H1 (cell line): ENCODE measurements at regions not wholly inside any gene's neighbourhood (a gene's known extent, or its start where the extent isn't known, plus 50 kb on each side); places are given as distances from the start of the nearest gene placed in this dataset.

Source experiments
- CTCF ChIA-PET: fragments of 300-600 bp; sonication (Branson Sonifier 250); formaldehyde crosslinking; loops from one replicate; lab custom pipeline; 2021; ENCODE audit not compliant: partially characterized antibody; lab: Charles Lee
- POLR2A ChIA-PET: fragments of 300-600 bp; sonication (Branson Sonifier 250); formaldehyde crosslinking; loops from one replicate; lab custom pipeline; 2021; ENCODE audit warnings: inconsistent platforms; ENCODE audit not compliant: partially characterized antibody; lab: Charles Lee
- DNase-seq, 2 experiments: peaks; one replicate each; pipeline versions ENCODE4 v3.0.0 to v3.0.0-alpha.2; 2010 to 2022; ENCODE audit warnings: low spot score in 2 of 2, low read depth in 1 of 2, mixed read lengths in 1 of 2
- FAIRE-seq: peaks from 2 replicates; lab custom pipeline; 2011; peaks lifted over from hg19 to GRCh38; lab: Jason Lieb, UNC
- H2AFZ ChIP-seq: 2 replicates; pipeline ENCODE4 v1.8.1; 2012; ENCODE audit warnings: low read length, inconsistent platforms
- H2AK5ac ChIP-seq: 2 replicates; pipeline ENCODE4 v1.6.1; 2013; ENCODE audit warnings: low read depth, low read length
- H2BK120ac ChIP-seq: replicated peaks from 2 replicates; pipeline ENCODE3; 2013; ENCODE audit warnings: low read depth, low read length, inconsistent platforms
- H2BK12ac ChIP-seq: 2 replicates; pipeline ENCODE4 v1.6.1; 2013; ENCODE audit warnings: low read depth, low read length
- H2BK15ac ChIP-seq: 2 replicates; pipeline ENCODE4 v1.6.1; 2013; ENCODE audit warnings: low read length
- H2BK20ac ChIP-seq: 2 replicates; pipeline ENCODE4 v1.6.1; 2013; ENCODE audit warnings: low read length
- H2BK5ac ChIP-seq: 2 replicates; pipeline ENCODE4 v1.6.1; 2013; ENCODE audit warnings: low read depth, low read length
- H3K14ac ChIP-seq: 2 replicates; pipeline ENCODE4 v1.6.1; 2013; ENCODE audit warnings: inconsistent platforms; ENCODE audit not compliant: insufficient read length
- H3K18ac ChIP-seq: 2 replicates; pipeline ENCODE4 v1.6.1; 2013; ENCODE audit warnings: low read length; ENCODE audit errors: extremely low read depth
- H3K23ac ChIP-seq: 2 replicates; pipeline ENCODE4 v1.6.1; 2013; ENCODE audit warnings: inconsistent platforms; ENCODE audit not compliant: insufficient read length
- H3K23me2 ChIP-seq: 2 replicates; pipeline ENCODE4 v1.6.1; 2013; ENCODE audit warnings: low read depth, low read length
- H3K27ac ChIP-seq: 2 replicates; pipeline ENCODE4 v1.6.1; 2011; ENCODE audit warnings: low read depth, low read length, inconsistent platforms
- H3K27me3 ChIP-seq, 4 experiments: replicated peaks in 1 of 4; 1 replicate in 1 of 4; 2 replicates in 3 of 4; pipeline versions ENCODE4 v1.6.1 to v1.8.1; 2011 to 2013; ENCODE audit warnings: low read length in 3 of 4, mild to moderate bottlenecking in 3 of 4, inconsistent platforms in 2 of 4, mixed read lengths in 2 of 4, moderate library complexity in 1 of 4; ENCODE audit not compliant: control insufficient read depth in 3 of 4, insufficient read depth in 3 of 4; ENCODE audit errors: extremely low read depth in 1 of 4
- H3K36me3 ChIP-seq, 4 experiments: 2 replicates each; pipeline versions ENCODE4 v1.6.1 to v1.8.1; 2011 to 2013; ENCODE audit warnings: mild to moderate bottlenecking in 4 of 4, low read length in 3 of 4, moderate library complexity in 2 of 4, control low read depth in 1 of 4, inconsistent platforms in 1 of 4; ENCODE audit not compliant: insufficient read depth in 4 of 4, control insufficient read depth in 2 of 4
- H3K4ac ChIP-seq: replicated peaks from 2 replicates; pipeline ENCODE3; 2013; ENCODE audit warnings: low read length, low read depth, mixed read lengths, inconsistent platforms; ENCODE audit not compliant: insufficient read length
- H3K4me1 ChIP-seq, 4 experiments: replicated peaks in 1 of 4; 1 replicate in 1 of 4; 2 replicates in 3 of 4; pipeline versions ENCODE4 v1.6.1 to v1.8.1; 2011 to 2013; ENCODE audit warnings: low read length in 3 of 4, inconsistent platforms in 2 of 4, mixed read lengths in 1 of 4; ENCODE audit not compliant: insufficient read depth in 4 of 4, control insufficient read depth in 3 of 4
- H3K4me2 ChIP-seq, 2 experiments: 2 replicates each; pipeline versions ENCODE4 v1.6.1 to v1.8.1; 2011 to 2013; ENCODE audit warnings: low read depth in 2 of 2, low read length in 2 of 2, control low read depth in 1 of 2, inconsistent platforms in 1 of 2, mild to moderate bottlenecking in 1 of 2; ENCODE audit not compliant: insufficient read depth in 1 of 2
- H3K4me3 ChIP-seq, 4 experiments: fragments of 200-600, 300-600 bp in 1 of 4; sonication (generic), shearing (Covaris generic), sonication (Bioruptor Twin) in 1 of 4; 2 replicates each; pipeline versions ENCODE4 v1.5.1 to v1.8.1; 2011 to 2016; ENCODE audit warnings: low read length in 4 of 4, low read depth in 3 of 4, control low read depth in 2 of 4, inconsistent platforms in 2 of 4, mild to moderate bottlenecking in 2 of 4, mixed read lengths in 1 of 4, moderate library complexity in 1 of 4; ENCODE audit not compliant: insufficient read depth in 2 of 4; ENCODE audit errors: extremely low read depth in 1 of 4
- H3K56ac ChIP-seq: replicated peaks from 2 replicates; pipeline ENCODE3; 2013; ENCODE audit warnings: low read depth, mild to moderate bottlenecking, mixed read lengths, low read length, inconsistent platforms; ENCODE audit not compliant: insufficient read length
- H3K79me1 ChIP-seq: 2 replicates; pipeline ENCODE4 v1.6.1; 2013; ENCODE audit warnings: low read depth, low read length, control low read depth
- H3K79me2 ChIP-seq, 2 experiments: 2 replicates each; pipeline versions ENCODE4 v1.6.1 to v1.8.1; 2012 to 2013; ENCODE audit warnings: low read length in 2 of 2, mild to moderate bottlenecking in 2 of 2, inconsistent platforms in 1 of 2; ENCODE audit not compliant: insufficient read depth in 2 of 2, control insufficient read depth in 1 of 2
- H3K9ac ChIP-seq, 4 experiments: replicated peaks in 1 of 4; 1 replicate in 1 of 4; 2 replicates in 3 of 4; pipeline versions ENCODE4 v1.6.1 to v1.8.1; 2011 to 2013; ENCODE audit warnings: low read depth in 3 of 4, low read length in 3 of 4, control low read depth in 2 of 4, mild to moderate bottlenecking in 2 of 4, moderate library complexity in 2 of 4, inconsistent platforms in 1 of 4; ENCODE audit errors: extremely low read depth in 1 of 4
- H3K9me3 ChIP-seq, 2 experiments: 2 replicates each; pipeline versions ENCODE4 v1.6.1 to v1.8.1; 2012 to 2013; ENCODE audit warnings: mild to moderate bottlenecking in 2 of 2, moderate library complexity in 2 of 2, control low read depth in 1 of 2, inconsistent platforms in 1 of 2, low read depth in 1 of 2, low read length in 1 of 2, mixed read lengths in 1 of 2; ENCODE audit not compliant: insufficient read depth in 2 of 2
- H4K20me1 ChIP-seq, 2 experiments: replicated peaks in 1 of 2; 2 replicates each; pipeline versions ENCODE3 to v1.8.1; 2011 to 2013; ENCODE audit warnings: inconsistent platforms in 2 of 2, low read length in 2 of 2, mild to moderate bottlenecking in 1 of 2; ENCODE audit not compliant: insufficient read depth in 2 of 2, control insufficient read depth in 1 of 2
- H4K5ac ChIP-seq: 2 replicates; pipeline ENCODE4 v1.6.1; 2013; ENCODE audit warnings: low read length, low read depth, mixed read lengths, inconsistent platforms; ENCODE audit not compliant: insufficient read length
- H4K8ac ChIP-seq: 2 replicates; pipeline ENCODE4 v1.8.0; 2013; ENCODE audit warnings: mild to moderate bottlenecking, moderate library complexity, low read length, inconsistent platforms; ENCODE audit not compliant: insufficient read depth; ENCODE audit errors: extremely low read depth
- H4K91ac ChIP-seq: replicated peaks from 2 replicates; pipeline ENCODE3; 2013; ENCODE audit warnings: low read length, mixed read lengths, inconsistent platforms; ENCODE audit not compliant: insufficient read length
- CREB1 ChIP-seq: IDR thresholded peaks from 2 replicates; pipeline ENCODE4 v1.6.1; 2012; ENCODE audit warnings: inconsistent platforms
- EZH2 ChIP-seq: fragments of 200-600 bp; sonication (generic); IDR thresholded peaks from 2 replicates; pipeline ENCODE4 v1.7.1; 2012; ENCODE audit warnings: low read depth, mild to moderate bottlenecking, moderate library complexity, low read length, inconsistent platforms; ENCODE audit not compliant: severe bottlenecking
- JUND ChIP-seq: IDR thresholded peaks from 2 replicates; pipeline ENCODE4 v1.6.1; 2011; ENCODE audit warnings: mild to moderate bottlenecking, improper control_type of control experiment, low read length
- RAD21 ChIP-seq, 2 experiments: IDR thresholded peaks in 1 of 2; conservative IDR thresholded peaks in 1 of 2; 2 replicates each; pipeline ENCODE4 v1.6.1; 2011; ENCODE audit warnings: low read depth in 2 of 2, low read length in 2 of 2, improper control_type of control experiment in 1 of 2, inconsistent platforms in 1 of 2, mild to moderate bottlenecking in 1 of 2, moderate library complexity in 1 of 2
- RFX5 ChIP-seq: IDR thresholded peaks from 2 replicates; pipeline ENCODE4 v1.6.1; 2011; ENCODE audit warnings: low read depth, low read length, improper control_type of control experiment, borderline replicate concordance
- SP4 ChIP-seq: IDR thresholded peaks from 2 replicates; pipeline ENCODE4 v1.6.1; 2012; ENCODE audit warnings: low read length, inconsistent platforms
- SUZ12 ChIP-seq: fragments of 200-600 bp; sonication (generic); IDR thresholded peaks from 2 replicates; pipeline ENCODE4 v1.6.1; 2012; ENCODE audit warnings: mild to moderate bottlenecking, inconsistent platforms, low read length, moderate library complexity, mixed read lengths
- TBP ChIP-seq: IDR thresholded peaks from 2 replicates; pipeline ENCODE4 v1.6.1; 2011; ENCODE audit warnings: low read depth, low read length, improper control_type of control experiment
- TEAD4 ChIP-seq: IDR thresholded peaks from 2 replicates; pipeline ENCODE4 v1.6.1; 2012; ENCODE audit warnings: low read depth, low read length, inconsistent platforms, mixed read lengths
- WGBS, 2 experiments: shearing (Covaris generic) in 1 of 2; methylation state at CpG; one replicate each; pipeline versions ENCODE4 v1.1.6 to v1.1.7; 2013 to 2015; ENCODE audit warnings: low lambda C conversion rate in 2 of 2, mixed read lengths in 2 of 2, inconsistent platforms in 1 of 2, low coverage in 1 of 2, missing lambda C conversion rate in 1 of 2; ENCODE audit not compliant: insufficient replicate concordance in 2 of 2, insufficient coverage in 1 of 2, insufficient read length in 1 of 2; ENCODE audit errors: extremely low coverage in 1 of 2, missing lambda C conversion rate in 1 of 2; 5-methylcytosine and 5-hydroxymethylcytosine counted together
- TF ChIP-seq, protein P1 (sequence below): IDR thresholded peaks from 2 replicates; pipeline ENCODE4 v1.6.1; 2012; ENCODE audit warnings: inconsistent platforms
- TF ChIP-seq, protein P2 (sequence below): IDR thresholded peaks from 2 replicates; pipeline ENCODE4 v1.6.1; 2011; ENCODE audit warnings: low read length, improper control_type of control experiment

DNA sequence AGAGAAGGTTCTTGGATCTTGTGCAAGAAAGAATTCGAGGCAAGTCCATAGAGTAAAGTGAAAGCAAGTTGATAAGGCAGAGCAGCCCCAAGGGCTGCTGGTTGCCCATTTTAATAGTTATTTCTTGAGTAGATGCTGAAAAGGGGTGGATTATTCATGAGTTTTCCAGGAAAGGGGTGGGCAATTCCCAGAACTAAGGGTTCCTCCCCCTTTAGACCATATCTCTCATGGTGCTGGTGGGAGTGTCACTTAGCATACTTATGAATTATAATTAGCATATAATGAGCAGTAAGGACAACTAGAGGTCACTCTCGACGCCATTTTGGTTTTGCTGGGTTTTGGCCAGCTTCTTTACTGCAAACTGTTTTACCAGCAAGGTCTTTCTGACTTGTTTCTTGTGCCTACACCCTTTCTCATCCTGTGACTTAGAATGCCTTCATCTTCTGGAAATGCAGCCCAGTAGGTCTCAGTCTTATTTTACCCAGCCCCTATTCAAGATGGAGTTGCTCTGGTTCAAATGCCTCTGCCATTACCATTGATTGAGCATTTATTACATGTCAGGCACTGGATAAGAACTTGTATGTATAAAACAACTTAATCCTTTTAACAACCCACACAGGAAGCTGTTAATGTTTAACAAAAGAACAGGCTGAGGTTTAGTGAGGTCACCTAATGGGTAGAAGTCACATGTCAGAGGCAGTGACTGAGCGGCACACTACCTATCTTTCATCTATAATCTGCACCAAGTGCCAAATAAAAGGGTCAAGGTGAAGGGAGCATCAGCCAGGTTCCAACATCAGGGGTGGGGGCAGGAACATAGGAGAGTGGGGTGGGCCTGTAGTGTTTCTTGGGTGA is 250.9 kb downstream of the ICOS start:
- H3K14ac ChIP-seq: no peak overlapping the region
- H2BK5ac ChIP-seq: no peak overlapping the region
- H3K4ac ChIP-seq: no peak overlapping the region
- no peak overlapping the region for H3K27ac ChIP-seq
- no peaks in the 10 kb centered on the region for H3K9me3 ChIP-seq
- 95% methylated on average over 4 of the region's 4 CpGs; no CpG with 5 or more reads in 1 of the 2 experiments for WGBS, 2 experiments
- no peak overlapping the region for H3K4me2 ChIP-seq
- H3K56ac ChIP-seq: no peak overlapping the region
- H4K8ac ChIP-seq: no peak overlapping the region
- ChIA-PET POLR2A (no interaction called here), CTCF (interaction anchor here (1.2 to 2.4 kb wide), 2 partner anchors 10 to 115 kb away, joined by 3 to 18 read pairs; no protein-coding TSS in a partner anchor)
- no peak overlapping the region for H4K91ac ChIP-seq
- no peak overlapping the region for H4K5ac ChIP-seq
- H2BK15ac ChIP-seq: no peak overlapping the region
- no peaks in the 10 kb centered on the region; the same call in 1 of the 2 replicates for H3K23me2 ChIP-seq
- no peak overlapping the region for H3K9ac ChIP-seq
- no peaks in the 10 kb centered on the region for H3K4me1 ChIP-seq
- H3K79me2 ChIP-seq: no peaks in the 10 kb centered on the region
- no peak overlapping the region for H3K4me3 ChIP-seq
- no peak overlapping the region for H2BK20ac ChIP-seq
- no peak overlapping the region for H2BK120ac ChIP-seq
- DNase-seq (no peak), FAIRE-seq (no peak)
- H2AK5ac ChIP-seq: no peak overlapping the region
- H3K23ac ChIP-seq: no peak overlapping the region
- H2BK12ac ChIP-seq: no peak overlapping the region
- no peaks in the 10 kb centered on the region for H3K79me1 ChIP-seq
- no peak overlapping the region for H2AFZ ChIP-seq
- H3K18ac ChIP-seq: no peak overlapping the region
- H4K20me1 ChIP-seq: no peaks in the 10 kb centered on the region
- no peaks in the 10 kb centered on the region for H3K36me3 ChIP-seq
- H3K27me3 ChIP-seq: no peaks in the 10 kb centered on the region
- TF ChIP-seq, protein P1, sequence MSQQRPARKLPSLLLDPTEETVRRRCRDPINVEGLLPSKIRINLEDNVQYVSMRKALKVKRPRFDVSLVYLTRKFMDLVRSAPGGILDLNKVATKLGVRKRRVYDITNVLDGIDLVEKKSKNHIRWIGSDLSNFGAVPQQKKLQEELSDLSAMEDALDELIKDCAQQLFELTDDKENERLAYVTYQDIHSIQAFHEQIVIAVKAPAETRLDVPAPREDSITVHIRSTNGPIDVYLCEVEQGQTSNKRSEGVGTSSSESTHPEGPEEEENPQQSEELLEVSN: no peak
- TF ChIP-seq RFX5: no peak
- TF ChIP-seq TBP: no peak
- TF ChIP-seq TEAD4: no peak
- TF ChIP-seq CREB1: no peak
- TF ChIP-seq JUND: no peak
- no peak for TF ChIP-seq SUZ12
- no peak for TF ChIP-seq RAD21 (IDR thresholded peaks at IDR 0.05 in 1 of 2, conservative IDR thresholded peaks at IDR 0.05 in 1 of 2; ENCODE audit: low read depth in 2 of 2, low read length in 2 of 2)
- TF ChIP-seq, protein P2, sequence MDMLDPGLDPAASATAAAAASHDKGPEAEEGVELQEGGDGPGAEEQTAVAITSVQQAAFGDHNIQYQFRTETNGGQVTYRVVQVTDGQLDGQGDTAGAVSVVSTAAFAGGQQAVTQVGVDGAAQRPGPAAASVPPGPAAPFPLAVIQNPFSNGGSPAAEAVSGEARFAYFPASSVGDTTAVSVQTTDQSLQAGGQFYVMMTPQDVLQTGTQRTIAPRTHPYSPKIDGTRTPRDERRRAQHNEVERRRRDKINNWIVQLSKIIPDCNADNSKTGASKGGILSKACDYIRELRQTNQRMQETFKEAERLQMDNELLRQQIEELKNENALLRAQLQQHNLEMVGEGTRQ: no peak
- no peak for TF ChIP-seq SP4
- TF ChIP-seq EZH2: no peak
